Transverse colon (tissue), 4 donors: ENCODE measurements at regions not wholly inside any gene's neighbourhood (a gene's known extent, or its start where the extent isn't known, plus 50 kb on each side); places are given as distances from the start of the nearest gene placed in this dataset.

ENCODE experiments used
- EP300 ChIP-seq: sonication (generic); formaldehyde crosslinking; IDR thresholded peaks from one replicate; pipeline ENCODE4 v1.6.1; 2017; ENCODE audit warnings: antibody characterized with exemption, low read depth
- POLR2A ChIP-seq: fragments of 450-650 bp; IDR thresholded peaks from one replicate; pipeline ENCODE4 v1.6.1; 2016; ENCODE audit warnings: antibody characterized with exemption, mild to moderate bottlenecking, moderate library complexity
- POLR2AphosphoS5 ChIP-seq, 3 donors: sonication (generic); formaldehyde crosslinking; IDR thresholded peaks; one replicate each; pipeline ENCODE4 v1.6.1; 2016; ENCODE audit warnings: antibody characterized with exemption in 3 of 3
- TF ChIP-seq, protein P1 (sequence below), 5 experiments: fragments of 200-600 bp in 3 of 5; fragments of 450-650 bp in 2 of 5; sonication (generic) in 3 of 5; IDR thresholded peaks; 1 replicate in 2 of 5; 2 replicates in 3 of 5; pipeline ENCODE4 v1.5.1; 2016 to 2017; ENCODE audit warnings: antibody characterized with exemption in 5 of 5, inconsistent platforms in 3 of 5, mild to moderate bottlenecking in 2 of 5, moderate library complexity in 1 of 5

DNA sequence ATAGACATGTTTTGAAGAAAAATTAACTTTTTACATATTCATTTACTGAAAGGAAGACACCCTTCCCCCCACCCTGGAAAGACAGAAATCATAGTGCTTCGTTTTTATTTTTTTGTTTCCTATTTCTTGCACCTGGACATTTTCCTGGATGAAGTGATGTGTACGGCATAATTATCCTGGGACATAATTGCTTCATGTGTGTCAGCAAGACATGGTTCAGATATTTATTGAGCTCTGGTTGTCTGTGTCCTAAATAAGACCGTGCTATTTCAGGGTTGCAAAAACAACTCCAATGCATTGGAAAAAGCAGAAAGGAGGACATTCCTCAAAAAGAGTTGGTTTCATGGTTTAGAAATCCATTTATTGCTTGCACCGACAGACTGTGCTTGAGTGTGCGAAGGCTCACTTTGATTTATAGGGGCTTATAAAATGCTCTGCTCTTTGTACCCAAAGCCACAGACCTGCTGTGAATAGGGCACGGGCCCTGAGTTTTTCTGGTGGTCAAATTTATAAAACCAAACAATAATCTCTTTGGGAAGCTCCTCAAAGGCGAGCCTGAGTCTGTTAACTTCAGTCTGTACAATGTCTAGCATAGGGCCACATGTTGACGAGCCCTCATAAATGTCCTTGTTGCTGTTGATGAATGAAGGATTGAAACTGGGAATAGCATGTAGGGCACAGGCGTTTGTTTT is 179.5 kb downstream of the SOX4 start:
- TF ChIP-seq, protein P1, sequence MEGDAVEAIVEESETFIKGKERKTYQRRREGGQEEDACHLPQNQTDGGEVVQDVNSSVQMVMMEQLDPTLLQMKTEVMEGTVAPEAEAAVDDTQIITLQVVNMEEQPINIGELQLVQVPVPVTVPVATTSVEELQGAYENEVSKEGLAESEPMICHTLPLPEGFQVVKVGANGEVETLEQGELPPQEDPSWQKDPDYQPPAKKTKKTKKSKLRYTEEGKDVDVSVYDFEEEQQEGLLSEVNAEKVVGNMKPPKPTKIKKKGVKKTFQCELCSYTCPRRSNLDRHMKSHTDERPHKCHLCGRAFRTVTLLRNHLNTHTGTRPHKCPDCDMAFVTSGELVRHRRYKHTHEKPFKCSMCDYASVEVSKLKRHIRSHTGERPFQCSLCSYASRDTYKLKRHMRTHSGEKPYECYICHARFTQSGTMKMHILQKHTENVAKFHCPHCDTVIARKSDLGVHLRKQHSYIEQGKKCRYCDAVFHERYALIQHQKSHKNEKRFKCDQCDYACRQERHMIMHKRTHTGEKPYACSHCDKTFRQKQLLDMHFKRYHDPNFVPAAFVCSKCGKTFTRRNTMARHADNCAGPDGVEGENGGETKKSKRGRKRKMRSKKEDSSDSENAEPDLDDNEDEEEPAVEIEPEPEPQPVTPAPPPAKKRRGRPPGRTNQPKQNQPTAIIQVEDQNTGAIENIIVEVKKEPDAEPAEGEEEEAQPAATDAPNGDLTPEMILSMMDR (IDR thresholded peaks at IDR 0.05), result no peak
- TF ChIP-seq POLR2A (no peak), EP300 (no peak), POLR2AphosphoS5 (IDR thresholded peaks at IDR 0.05) (no peak)
